ENCODE measurements at regions not wholly inside any gene's neighbourhood (a gene's known extent, or its start where the extent isn't known, plus 50 kb on each side); places are given as distances from the start of the nearest gene placed in this dataset.

DNA sequence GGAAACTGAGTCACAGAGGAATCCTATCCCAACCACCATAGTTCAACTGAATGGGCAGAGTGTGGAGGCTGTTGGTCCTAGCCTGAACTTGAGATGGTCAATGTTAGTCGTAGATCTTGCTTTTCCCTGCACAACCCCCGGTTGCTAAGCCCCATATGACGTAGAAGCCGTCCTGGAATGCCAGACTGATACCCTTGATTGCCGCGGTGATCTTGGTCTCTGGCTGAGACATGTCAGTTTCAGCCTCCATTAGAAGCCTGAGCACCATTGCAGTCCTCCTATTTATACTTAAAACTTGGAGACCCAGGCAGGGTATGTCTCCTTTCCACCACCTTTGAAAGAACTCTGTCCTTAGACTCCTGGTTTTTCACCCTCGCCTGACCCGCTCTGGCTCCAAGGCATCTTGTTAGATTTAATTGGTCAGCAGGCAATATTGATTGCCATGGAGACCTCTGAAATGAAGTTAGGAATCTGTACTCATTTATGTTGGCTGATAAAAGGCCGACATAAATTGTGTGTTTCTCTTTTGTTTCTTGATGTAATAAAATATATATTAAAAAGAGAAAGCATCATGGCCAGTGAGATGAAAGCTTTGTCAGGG, 53.4 kb downstream of the RPLP1 start:
- DNase-seq = no peak

DNA sequence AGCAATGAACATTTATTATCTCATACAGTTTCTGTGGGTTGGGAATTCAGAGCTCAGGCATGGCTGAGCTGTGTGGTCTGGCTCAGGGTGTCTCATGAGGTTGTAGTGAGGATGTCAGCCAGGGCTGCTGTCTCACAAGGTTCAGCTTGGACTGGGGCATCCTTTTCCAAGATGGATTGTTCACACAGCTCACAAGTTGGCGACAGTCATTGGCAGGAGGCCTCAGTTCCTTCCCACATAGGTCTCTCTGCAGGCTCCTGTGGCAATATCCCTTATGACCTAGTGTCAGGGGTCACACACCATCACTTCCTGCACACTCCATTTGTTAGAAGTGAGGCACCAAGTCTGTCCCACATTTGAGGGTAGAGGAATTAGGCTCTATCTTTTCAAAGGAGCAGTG, 56.0 kb downstream of the RPLP1 start:
- no peak for DNase-seq

DNA sequence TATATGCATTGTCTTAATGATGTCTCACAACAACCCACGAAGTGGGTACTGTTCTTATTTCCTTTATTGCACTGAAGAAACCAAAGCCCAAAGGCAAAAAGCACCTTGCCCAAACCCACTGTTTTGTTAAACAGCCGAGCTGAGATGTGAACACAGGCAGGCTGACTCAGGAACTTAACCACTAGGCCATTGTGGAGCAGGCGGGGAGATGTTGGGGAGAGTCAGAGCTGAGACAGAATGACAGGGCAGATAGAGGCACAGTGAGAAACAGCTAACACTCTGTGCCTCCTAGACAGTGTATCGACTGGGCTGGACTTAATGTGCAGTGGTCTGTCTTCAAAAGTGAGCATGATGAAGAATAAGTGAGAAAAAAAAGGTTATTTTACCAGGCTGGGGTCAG, 56.5 kb downstream of the RPLP1 start:
- DNase-seq = peak; percentile 44

- DNase-seq = no peak
Measured at GRCh38 chr15:69510556-69510955, 57.9 kb downstream of the RPLP1 start.

DNA sequence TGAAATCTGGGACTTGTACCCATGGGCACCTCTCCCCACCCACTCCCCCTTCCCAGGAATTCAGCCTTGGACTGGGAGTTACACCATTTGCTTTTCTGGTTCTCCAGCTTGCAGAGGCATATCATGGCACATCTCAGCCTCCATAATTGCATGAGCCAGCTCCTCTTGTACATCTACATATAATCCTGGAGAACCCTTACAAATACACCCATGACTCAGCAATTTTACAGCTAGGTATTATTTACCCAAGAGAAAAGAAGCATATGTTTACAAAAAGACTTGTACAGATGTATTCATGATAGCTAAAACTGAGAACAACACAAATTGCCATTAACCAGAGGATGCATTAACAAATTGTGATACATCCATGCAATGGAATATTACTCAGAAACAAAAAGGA, 58.4 kb downstream of the RPLP1 start:
- no peak for DNase-seq

DNA sequence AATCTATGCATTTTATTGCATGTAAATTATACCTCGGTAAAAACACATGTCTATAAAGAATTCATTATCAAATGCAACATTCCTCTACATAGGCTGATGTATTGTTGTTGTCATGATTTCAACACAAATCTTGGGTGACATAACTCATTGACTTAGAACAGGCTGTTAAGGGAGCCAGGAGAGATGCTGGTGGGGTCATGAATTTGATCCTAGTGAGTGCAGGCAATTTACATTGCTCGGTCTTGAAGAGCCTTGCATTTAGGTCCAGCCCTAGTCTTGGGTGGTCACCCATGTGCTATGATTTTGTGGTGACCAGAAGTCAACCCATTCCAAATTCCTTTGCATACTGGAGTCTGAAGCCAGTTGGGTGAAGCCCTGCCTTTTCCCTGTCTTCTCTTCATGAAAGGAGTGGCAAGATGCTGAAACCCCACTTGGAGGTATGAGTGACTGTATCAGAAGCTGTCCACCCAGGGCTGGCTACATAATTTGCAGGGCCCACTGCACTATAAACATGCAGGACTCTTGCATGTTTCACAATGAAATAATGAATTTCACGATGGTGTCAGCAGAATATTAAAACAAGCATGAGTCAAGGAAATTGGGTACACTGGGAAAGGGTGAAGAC, 59.2 kb downstream of the RPLP1 start:
- no peak for DNase-seq

GRCh38 chr15:69513450-69513960, 60.9 kb downstream of the RPLP1 start:
- DNase-seq = no peak

DNA sequence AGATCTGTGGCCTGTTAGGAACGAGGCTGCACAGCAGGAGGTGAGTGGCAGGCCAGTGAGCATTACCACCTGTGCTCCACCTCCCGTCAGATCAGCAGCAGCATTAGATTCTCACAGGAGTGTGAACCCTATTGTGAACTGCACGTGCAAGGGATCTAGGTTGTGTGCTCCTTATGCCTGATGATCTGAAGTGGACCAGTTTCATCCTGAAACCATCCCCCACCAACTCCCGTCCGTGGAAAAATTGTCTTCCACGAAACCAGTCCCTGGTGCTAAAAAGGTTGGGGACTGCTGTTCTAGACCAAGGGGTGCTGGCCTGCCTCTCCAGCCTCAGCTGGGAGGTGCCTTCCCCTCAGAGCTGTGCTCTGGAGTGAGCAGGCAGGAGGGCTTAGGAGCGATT, 61.4 kb downstream of the RPLP1 start:
- DNase-seq = no peak

- DNase-seq = no peak
Measured at GRCh38 chr15:69515508-69515907, 62.9 kb downstream of the RPLP1 start.

GRCh38 chr15:69515926-69516325, 63.3 kb downstream of the RPLP1 start:
- DNase-seq = no peak

DNA sequence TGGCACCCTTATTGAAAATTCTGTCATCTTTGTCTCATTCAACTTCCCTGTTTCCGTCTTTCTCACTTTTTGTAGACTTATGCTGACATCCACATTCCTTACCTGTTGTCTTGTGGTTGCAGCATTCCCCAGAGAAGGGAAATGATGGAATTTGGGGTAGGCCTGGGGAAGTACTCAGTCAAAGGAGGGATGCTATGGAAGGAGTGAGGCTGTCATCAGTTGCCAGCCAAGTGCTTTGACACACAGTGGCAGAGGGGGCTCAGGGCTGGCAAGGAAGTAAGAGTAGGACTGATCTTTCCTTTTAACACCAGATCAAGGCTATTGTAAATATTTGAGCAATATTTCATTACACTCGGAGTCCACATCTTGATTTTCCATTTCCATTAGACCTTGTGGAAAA, 64.4 kb downstream of the RPLP1 start:
- DNase-seq = no peak

DNA sequence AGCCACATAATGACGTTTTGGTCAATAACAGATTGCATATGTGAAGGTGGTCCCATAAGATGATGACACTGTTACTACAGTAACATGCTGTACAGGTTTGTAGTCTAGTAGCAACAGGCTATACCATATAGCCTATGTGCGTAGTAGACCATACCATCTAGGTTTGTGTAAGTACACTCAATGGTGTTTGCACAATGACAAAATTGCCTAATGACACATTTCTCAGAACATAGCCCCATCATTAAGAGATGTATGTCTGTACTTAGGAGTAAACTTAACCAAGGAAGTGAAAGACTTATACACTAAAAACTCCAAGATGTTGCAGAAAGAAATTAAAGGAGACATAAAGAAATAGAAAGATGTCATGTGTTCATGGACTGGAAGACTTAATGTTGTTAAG, 66.2 kb downstream of the RPLP1 start:
- DNase-seq = no peak

GRCh38 chr15:69520067-69520466, 67.4 kb downstream of the RPLP1 start:
- no peak for DNase-seq

DNA sequence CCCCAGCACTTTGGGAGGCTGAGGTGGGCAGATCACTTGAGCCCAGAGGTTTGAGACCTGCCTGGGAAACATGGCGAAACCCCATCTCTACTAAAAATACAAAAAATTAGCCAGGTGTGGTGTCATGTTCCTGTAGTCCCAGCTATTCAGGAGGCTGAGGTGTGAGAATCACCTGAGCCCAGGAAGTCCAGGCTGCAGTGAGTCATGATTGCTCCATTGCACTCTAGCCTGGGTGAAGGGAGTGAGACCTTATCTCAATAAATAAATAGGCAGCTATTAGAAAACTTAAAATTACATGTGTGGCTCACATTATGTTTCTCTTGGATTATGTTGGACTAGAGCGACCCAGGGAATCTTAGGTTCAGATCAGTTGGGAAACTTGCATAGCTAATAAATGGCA, 69.7 kb downstream of the RPLP1 start:
- DNase-seq = no peak

- peak; percentile 70 for DNase-seq
Measured at GRCh38 chr15:69523010-69524001, 70.7 kb downstream of the RPLP1 start.

- DNase-seq = no peak
Measured at GRCh38 chr15:69524296-69524695, 71.7 kb downstream of the RPLP1 start.

DNA sequence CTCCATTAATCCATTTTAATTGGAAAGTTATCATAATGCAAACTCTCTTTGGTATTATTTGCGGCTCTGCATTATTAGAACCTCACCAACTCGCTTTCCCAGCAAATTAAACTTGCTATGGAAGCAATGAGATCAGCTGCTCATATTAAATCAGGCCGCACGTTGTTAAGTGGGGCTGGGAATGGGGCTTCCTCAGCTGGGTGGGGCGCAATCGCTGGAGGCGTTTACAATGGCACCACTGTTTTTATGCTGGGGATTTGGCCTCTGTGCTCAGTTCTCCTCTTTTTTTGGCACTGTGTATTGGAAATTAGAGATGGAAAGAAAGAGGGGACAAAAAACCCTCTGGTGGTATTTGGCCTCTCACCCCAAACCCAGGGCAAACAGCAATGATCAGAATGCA, 72.2 kb downstream of the RPLP1 start:
- DNase-seq = no peak

DNA sequence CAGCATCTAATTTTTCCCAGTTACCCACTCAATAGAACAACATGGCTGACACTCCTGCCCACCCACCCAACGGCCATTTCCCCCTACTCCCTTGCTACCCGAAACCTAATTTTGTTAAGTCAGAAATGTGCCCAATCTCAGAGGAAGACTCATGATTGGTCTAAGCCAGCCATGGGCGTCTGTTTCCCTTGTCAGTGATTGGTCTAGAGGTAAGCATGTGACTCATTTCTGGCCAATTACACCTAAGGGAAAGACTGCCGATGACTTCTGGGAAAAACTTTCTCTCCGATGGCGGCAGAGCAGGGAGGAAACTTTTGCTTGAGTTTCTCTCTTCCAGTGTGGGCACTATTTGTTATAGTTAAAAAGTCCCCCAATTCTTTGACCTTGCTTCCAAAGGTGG, 72.9 kb downstream of the RPLP1 start:
- no peak for DNase-seq

GRCh38 chr15:69526081-69527061, 73.8 kb downstream of the RPLP1 start:
- DNase-seq = no peak

GRCh38 chr15:69529141-69529540, 76.5 kb downstream of the RPLP1 start:
- no peak for DNase-seq

DNA sequence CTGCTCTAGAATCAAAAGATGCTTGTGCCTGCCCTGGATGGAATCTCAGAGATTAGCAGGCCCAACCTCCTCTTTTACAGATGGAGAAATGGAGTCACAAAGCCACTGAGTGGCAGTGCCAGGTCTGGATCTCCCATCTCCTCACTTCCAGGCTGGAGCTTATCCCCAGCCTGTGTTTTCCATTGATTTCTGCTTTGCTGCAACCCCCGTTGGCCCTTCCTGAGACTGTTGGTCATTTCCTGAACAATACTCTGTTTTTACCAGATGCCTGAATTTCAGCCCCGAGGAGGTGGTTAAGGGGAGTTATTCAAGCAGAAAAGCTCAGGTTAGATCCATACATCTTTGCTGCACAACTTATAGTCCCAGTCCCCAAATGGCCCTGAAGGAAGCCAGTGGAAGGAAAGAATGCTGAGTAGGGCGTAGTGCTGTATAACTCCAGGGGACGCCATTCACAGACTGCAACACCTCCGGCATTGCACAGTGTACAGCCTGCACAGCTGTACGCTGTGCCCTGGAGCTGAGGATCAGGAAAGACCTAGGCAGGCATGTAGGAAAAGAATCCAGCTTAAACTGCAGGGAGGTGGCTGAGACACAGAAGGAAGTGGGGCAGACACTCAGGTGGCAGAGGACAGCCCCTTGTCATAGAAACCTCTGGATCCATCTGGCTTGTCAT, 77.5 kb downstream of the RPLP1 start:
- no peak for DNase-seq

Measured in stimulated activated CD4-positive, alpha-beta T cell treated with anti-CD3 and anti-CD28 coated beads, Interleukin-1b, Interleukin-23, amount 100 ng/mL, for 48 hours (primary cell).